DMS 273 (cell line): ENCODE measurements at regions not wholly inside any gene's neighbourhood (a gene's known extent, or its start where the extent isn't known, plus 50 kb on each side); places are given as distances from the start of the nearest gene placed in this dataset.

Experiments
- DNase-seq: peaks from one replicate; lab custom pipeline; 2025; ENCODE audit not compliant: unreplicated experiment; lab: John Stamatoyannopoulos, UW

DNA sequence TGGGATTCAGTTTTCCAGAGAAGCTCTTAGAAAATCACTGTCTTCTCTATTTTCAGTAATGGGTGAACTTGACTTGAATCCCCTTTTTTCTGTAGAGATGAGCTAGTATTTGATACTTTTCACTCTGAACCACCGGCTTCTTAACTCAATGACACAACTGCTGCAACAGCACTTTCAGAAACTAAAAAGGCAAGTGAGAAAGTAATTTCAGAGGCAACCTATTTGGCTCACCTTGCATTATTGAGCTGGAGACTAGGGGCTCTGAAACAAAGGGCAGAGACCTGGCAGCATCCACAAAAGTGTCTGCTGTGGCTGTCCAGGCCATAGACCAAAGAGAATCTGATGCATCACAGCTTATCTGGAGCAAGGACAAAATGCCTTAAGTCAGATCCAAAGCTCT, 289.8 kb upstream of the IRAK1BP1 start:
- DNase-seq = no peak

- DNase-seq = no peak
These were observed 288.9 kb upstream of the IRAK1BP1 start for GRCh38 chr6:78578430-78578829.

- no peak for DNase-seq
These were observed 286.4 kb upstream of the IRAK1BP1 start for GRCh38 chr6:78580923-78581322.

- DNase-seq = no peak
These were observed 284.3 kb upstream of the IRAK1BP1 start for GRCh38 chr6:78583079-78583478.

- DNase-seq = no peak
These were observed 277.9 kb upstream of the IRAK1BP1 start for GRCh38 chr6:78589436-78589835.

DNA sequence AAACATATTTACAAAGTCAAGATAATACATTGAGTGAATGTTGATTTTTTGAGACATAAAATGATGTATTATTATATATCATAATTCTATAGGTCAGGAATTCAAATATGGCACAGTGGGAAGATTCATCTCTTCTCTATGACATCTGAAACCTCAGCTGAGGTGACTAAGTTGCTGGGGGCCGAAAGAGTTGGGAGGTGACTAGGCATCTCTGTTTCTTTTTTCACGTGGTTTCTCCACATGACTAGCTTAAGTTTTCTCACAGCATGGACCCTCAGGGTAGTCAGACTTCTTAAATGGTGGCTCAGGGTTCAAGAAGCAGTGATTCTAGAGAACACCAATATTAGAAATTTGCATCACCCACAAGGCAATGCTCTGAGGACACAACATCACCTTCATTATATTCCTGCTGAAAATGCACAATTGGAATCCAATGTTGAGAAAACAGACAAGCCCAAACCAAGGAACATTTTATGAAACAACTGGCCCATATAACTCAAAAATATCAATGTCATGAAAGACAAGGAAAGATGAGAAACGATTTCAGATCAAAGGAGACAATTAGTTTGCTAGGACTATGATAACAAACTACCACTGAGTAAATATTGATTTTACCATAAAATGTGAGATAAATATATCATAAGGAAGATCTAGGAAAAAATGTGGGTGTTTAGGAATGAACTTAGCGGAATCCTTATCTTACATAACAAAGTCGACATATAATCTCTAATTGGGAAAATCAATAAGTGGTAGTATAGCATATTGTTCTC, 273.3 kb upstream of the IRAK1BP1 start:
- DNase-seq = no peak

- no peak for DNase-seq
These were observed 272.7 kb upstream of the IRAK1BP1 start for GRCh38 chr6:78594668-78595066.

- DNase-seq = no peak
These were observed 269.4 kb upstream of the IRAK1BP1 start for GRCh38 chr6:78597966-78598365.

GRCh38 chr6:78598966-78599365, 268.4 kb upstream of the IRAK1BP1 start:
- DNase-seq = no peak

GRCh38 chr6:78599526-78599925, 267.8 kb upstream of the IRAK1BP1 start:
- no peak for DNase-seq

DNA sequence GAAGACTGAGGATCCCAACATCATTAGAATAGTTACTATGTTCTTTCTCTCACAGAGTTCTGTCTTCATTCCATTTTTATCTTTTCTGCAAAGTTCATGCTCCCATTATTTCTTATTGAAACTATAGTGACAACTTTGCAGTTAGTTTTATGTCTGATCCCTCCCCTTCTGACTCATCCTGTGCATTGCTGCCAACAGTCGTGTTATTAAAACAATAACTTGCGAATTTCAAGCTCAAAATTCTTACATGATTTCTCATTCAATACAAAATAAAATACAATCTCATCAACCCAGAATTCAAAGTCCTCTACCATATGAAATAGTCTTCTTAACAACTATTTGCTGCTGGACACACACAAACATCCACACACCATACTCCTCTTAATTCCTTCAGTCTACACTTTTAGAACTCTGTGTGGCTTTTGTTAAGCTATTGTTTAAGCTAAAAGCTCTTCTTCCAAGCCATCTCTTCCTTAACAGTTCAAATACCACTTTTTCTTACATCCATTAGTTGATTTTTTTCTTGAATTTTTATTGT, 261.4 kb upstream of the IRAK1BP1 start:
- no peak for DNase-seq

GRCh38 chr6:78607189-78607588, 260.2 kb upstream of the IRAK1BP1 start:
- no peak for DNase-seq

- no peak for DNase-seq
These were observed 256.2 kb upstream of the IRAK1BP1 start for GRCh38 chr6:78611102-78611620.

DNA sequence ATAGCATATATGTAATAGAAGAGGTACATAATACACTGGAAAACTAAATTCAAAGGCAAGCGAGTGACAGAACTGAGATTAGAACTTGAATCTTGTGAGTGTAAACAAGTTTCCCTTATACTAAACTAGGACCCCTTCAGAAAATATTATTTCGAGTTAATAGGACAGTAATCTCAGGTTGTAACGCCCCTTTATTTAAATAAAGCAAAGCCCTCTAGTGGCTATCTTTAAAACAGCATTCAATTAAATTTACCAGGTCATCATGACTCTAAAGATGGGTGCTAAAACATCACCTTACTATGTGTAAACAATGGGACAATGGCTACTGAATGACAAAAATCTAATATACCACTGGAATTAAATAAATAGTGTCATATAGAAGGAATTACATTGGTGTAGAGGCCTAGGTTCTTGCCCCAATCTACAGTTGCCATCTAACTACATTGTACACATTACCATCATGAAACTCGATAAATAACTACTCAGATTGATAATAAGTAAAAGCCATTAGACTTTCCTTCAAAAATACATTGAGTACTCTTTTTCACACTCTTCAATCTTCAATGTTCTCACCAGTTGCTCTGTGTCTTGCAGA, 255.4 kb upstream of the IRAK1BP1 start:
- peak; percentile 37 for DNase-seq

DNA sequence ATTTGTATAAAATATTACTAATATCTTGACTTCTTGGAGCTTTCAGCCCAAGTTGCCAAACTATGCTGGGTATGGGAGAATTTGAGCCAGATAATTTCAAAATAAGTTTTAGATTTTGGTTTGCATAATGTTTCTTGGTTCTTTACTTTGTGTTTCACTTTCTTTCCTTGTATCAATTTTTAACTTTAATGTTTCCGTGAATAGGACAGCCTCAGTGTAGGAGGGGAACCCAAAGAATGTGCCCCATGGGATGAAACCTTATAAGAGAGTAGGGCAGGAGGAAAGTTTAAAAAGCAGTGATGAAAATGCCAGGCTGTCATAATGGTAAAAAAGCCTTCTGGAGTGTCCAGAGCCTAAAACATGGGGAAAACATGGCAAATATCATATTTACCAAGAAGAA, 252.4 kb upstream of the IRAK1BP1 start:
- DNase-seq = no peak

GRCh38 chr6:78615430-78615904, 251.9 kb upstream of the IRAK1BP1 start:
- DNase-seq = no peak

GRCh38 chr6:78618970-78619369, 248.4 kb upstream of the IRAK1BP1 start:
- DNase-seq = no peak

GRCh38 chr6:78623554-78623953, 243.8 kb upstream of the IRAK1BP1 start:
- DNase-seq = no peak

DNA sequence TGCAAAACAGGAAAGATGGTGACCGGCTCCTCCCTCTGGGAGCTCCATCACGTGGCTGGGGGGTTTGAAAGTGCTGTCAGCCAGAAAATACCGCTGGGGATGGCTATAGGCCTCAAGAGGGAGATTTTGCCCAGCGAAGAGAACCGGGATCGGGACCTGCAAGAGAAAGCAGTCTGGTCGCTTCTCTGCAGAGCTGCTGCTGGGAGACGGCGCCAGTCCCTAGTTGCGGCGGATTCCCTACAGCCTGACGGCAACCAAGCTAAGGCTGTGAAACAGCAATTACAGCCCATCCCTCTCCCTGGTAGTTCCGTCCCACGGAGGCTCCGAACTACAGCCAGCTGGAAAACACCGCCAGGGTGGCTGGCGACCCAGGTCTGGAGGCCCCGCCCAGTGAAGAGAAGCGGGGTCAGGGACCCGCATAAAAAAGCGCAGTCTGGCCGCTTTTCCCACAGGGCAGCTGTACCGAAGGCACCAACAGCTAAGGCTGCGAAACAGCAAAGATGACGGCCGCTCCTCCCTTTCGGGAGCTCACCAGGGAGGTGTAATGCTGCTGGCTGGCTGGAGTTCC, 238.1 kb upstream of the IRAK1BP1 start:
- DNase-seq = no peak

GRCh38 chr6:78629836-78630235, 237.5 kb upstream of the IRAK1BP1 start:
- DNase-seq = no peak

- no peak for DNase-seq
These were observed 235.4 kb upstream of the IRAK1BP1 start for GRCh38 chr6:78631976-78632375.
